Caco-2 (cell line): ENCODE measurements at regions not wholly inside any gene's neighbourhood (a gene's known extent, or its start where the extent isn't known, plus 50 kb on each side); places are given as distances from the start of the nearest gene placed in this dataset.

ENCODE experiments used
- BruUV-seq: library from RNA; stranded (reverse); fragments of 400-500 nt; replicated peaks from 2 replicates; lab custom pipeline; 2021; lab: Mats Ljungman, UMichigan
- CTCF ChIA-PET: fragments of 300-600 bp; sonication (Branson Sonifier 250); formaldehyde crosslinking; loops from one replicate; lab custom pipeline; 2022; ENCODE audit warnings: antibody characterized with exemption; lab: Charles Lee
- POLR2A ChIA-PET: fragments of 300-600 bp; sonication (Branson Sonifier 250); formaldehyde crosslinking; loops from one replicate; lab custom pipeline; 2022; ENCODE audit warnings: antibody characterized with exemption; lab: Charles Lee
- DNase-seq, 2 experiments: peaks; one replicate each; pipeline versions ENCODE4 v3.0.0 to v3.0.0-alpha.2; 2020 to 2022
- H3K27me3 ChIP-seq: replicated peaks from 2 replicates; pipeline ENCODE4 v1.6.0; 2011; ENCODE audit warnings: low read length; ENCODE audit not compliant: control insufficient read depth, insufficient read depth
- H3K36me3 ChIP-seq: 2 replicates; pipeline ENCODE4 v1.5.1; 2011; ENCODE audit warnings: low read length; ENCODE audit not compliant: control insufficient read depth, insufficient read depth
- H3K4me1 ChIP-seq: fragments of 250-450 bp; sonication (Bioruptor Pico); 2 replicates; pipeline ENCODE4 v1.5.1; 2020; ENCODE audit warnings: mild to moderate bottlenecking
- H3K4me3 ChIP-seq: 2 replicates; pipeline ENCODE4 v1.5.1; 2011; ENCODE audit warnings: low read depth, mild to moderate bottlenecking, control low read depth, low read length
- H3K9me3 ChIP-seq: fragments of 250-450 bp; sonication (Bioruptor Pico); 2 replicates; pipeline ENCODE4 v1.5.1; 2020; ENCODE audit warnings: mild to moderate bottlenecking, moderate library complexity
- H3K27ac Mint-ChIP-seq: one replicate; pipeline ENCODE4 v1.8.0; 2022; ENCODE audit warnings: mixed read lengths; ENCODE audit not compliant: unreplicated experiment
- H3K27me3 Mint-ChIP-seq: one replicate; pipeline ENCODE4 v1.8.0; 2022; ENCODE audit warnings: mixed read lengths; ENCODE audit not compliant: insufficient read depth, unreplicated experiment
- H3K36me3 Mint-ChIP-seq: one replicate; pipeline ENCODE4 v1.8.0; 2022; ENCODE audit warnings: mild to moderate bottlenecking, mixed read lengths; ENCODE audit not compliant: insufficient read depth, unreplicated experiment
- H3K4me1 Mint-ChIP-seq: one replicate; pipeline ENCODE4 v1.8.0; 2022; ENCODE audit warnings: low read depth, mixed read lengths; ENCODE audit not compliant: unreplicated experiment
- H3K4me3 Mint-ChIP-seq: one replicate; pipeline ENCODE4 v1.8.0; 2022; ENCODE audit warnings: mild to moderate bottlenecking, moderate library complexity, mixed read lengths; ENCODE audit not compliant: unreplicated experiment
- H3K9me3 Mint-ChIP-seq: one replicate; pipeline ENCODE4 v1.8.0; 2022; ENCODE audit warnings: mixed read lengths; ENCODE audit not compliant: unreplicated experiment
- CTCF ChIP-seq, 2 experiments: fragments of 200-600 bp in 1 of 2; IDR thresholded peaks; 1 replicate in 1 of 2; 2 replicates in 1 of 2; pipeline versions ENCODE4 v1.5.1 to v1.8.0; 2011 to 2022; ENCODE audit warnings: antibody characterized with exemption in 1 of 2, control low read depth in 1 of 2, inconsistent platforms in 1 of 2, low read depth in 1 of 2, low read length in 1 of 2, mild to moderate bottlenecking in 1 of 2, moderate library complexity in 1 of 2; ENCODE audit not compliant: insufficient read depth in 1 of 2, severe bottlenecking in 1 of 2, unreplicated experiment in 1 of 2
- intact Hi-C: fragments of 100-400 bp; cut with micrococcal nuclease; formaldehyde crosslinking; loops from one replicate; pipeline ENCODE4 v1.10.0; 2022; ENCODE audit not compliant: unreplicated experiment

- Histone ChIP-seq H3K4me1 (peaks cover 72% of the 10 kb centered on the region), H3K36me3 (no peaks in the 10 kb centered on the region), H3K4me3 (no peak overlapping the region), H3K27me3 (no peaks in the 10 kb centered on the region), H3K9me3 (no peaks in the 10 kb centered on the region)
- H3K27ac Mint-ChIP-seq = peak overlapping the region; percentile 89
- CTCF ChIA-PET = no interaction called here
- H3K4me1 Mint-ChIP-seq = peaks cover 56% of the 10 kb centered on the region
- peak overlapping the region; percentile 51 for H3K4me3 Mint-ChIP-seq
- TF ChIP-seq CTCF (IDR thresholded peaks at IDR 0.05; ENCODE audit: insufficient read depth in 1 of 2, low read depth in 1 of 2, low read length in 1 of 2, severe bottlenecking in 1 of 2, unreplicated experiment in 1 of 2) = no peak
- peaks cover 4% of the 10 kb centered on the region for H3K36me3 Mint-ChIP-seq
- no peaks in the 10 kb centered on the region for H3K9me3 Mint-ChIP-seq
- DNase-seq = no peak
- H3K27me3 Mint-ChIP-seq = no peaks in the 10 kb centered on the region
- POLR2A ChIA-PET = no interaction called here
- BruUV-seq = no TSS peak
- intact Hi-C loops = loop anchor here (1.0 to 5.0 kb wide), 10 partner anchors 28 to 230 kb away; partner anchors contain the start of gene NR3C1
Measured at GRCh38 chr5:143596824-143597223, 193.3 kb upstream of the NR3C1 start.

DNA sequence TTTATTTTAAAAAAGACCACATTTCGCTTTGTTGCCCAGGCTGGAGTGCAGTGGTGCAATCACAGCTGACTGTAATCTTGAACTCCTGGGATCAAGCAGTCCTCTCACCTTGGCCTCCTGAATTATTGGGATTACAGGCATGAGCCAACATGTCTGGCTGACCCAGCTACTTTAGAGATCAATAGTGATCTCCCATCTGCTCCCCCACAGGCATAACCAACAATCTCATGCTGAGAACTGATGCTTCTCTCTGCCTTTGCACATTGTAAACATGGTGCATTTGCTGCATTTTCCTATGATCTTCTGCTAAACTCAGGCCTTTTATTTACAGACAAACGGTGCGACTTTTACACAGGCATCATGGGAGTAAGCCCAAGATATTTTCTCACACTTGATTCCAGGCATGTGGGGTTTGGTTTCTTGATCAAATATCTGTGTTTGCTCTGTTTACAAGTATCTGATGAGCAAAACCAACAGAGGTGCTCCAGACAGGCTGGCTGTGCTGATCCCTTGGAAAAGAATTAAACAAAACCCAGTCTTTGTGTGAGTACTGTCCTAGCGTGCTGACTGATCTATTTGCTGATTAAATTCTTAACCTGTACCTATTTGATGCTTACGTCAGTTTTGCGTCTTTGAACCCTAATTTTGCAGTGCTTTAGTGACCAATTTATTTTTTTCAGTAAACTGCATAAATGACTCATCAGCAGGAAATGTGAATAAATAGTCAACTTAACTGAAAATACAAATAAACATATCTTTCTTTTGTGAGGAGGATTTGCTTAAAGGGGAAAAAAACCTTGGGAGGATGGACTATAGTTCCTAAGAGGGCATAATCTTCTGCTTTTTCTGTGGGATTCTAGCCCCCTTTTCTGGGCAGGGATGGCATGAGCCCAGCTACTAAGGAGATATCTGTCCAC lies 191.7 kb upstream of the NR3C1 start:
- H3K9me3 ChIP-seq = no peaks in the 10 kb centered on the region
- Mint-ChIP-seq H3K27me3 (no peaks in the 10 kb centered on the region), H3K4me3 (peak overlapping the region; percentile 37), H3K9me3 (no peaks in the 10 kb centered on the region), H3K27ac (peak overlapping the region; percentile 89), H3K4me1 (peaks cover 40% of the 10 kb centered on the region), H3K36me3 (peaks cover 4% of the 10 kb centered on the region)
- ChIA-PET CTCF (no interaction called here), POLR2A (interaction anchor here (1.0 kb wide), 1 partner anchor 86 kb away, joined by 4 read pairs; no protein-coding TSS in a partner anchor)
- H3K4me1 ChIP-seq = peaks cover 59% of the 10 kb centered on the region
- H3K27me3 ChIP-seq = no peaks in the 10 kb centered on the region
- H3K36me3 ChIP-seq = no peaks in the 10 kb centered on the region
- DNase-seq = peak; percentile 41 to 46
- no peak overlapping the region for H3K4me3 ChIP-seq
- TF ChIP-seq CTCF (IDR thresholded peaks at IDR 0.05; ENCODE audit: insufficient read depth in 1 of 2, low read depth in 1 of 2, low read length in 1 of 2, severe bottlenecking in 1 of 2, unreplicated experiment in 1 of 2) = no peak
- BruUV-seq = no TSS peak
- intact Hi-C loops = loop anchor here (5.0 kb wide), 2 partner anchors 193 to 232 kb away; partner anchors contain the start of gene NR3C1

- Histone ChIP-seq H3K4me1 (peaks cover 67% of the 10 kb centered on the region), H3K36me3 (no peaks in the 10 kb centered on the region), H3K4me3 (no peak overlapping the region), H3K27me3 (no peaks in the 10 kb centered on the region), H3K9me3 (no peaks in the 10 kb centered on the region)
- POLR2A ChIA-PET = interaction anchor here (0.5 to 1.0 kb wide), 2 partner anchors 87 to 181 kb away, joined by 3 to 4 read pairs; no protein-coding TSS in a partner anchor
- Mint-ChIP-seq H3K27ac (peak overlapping the region; percentile 70), H3K4me1 (peaks cover 46% of the 10 kb centered on the region), H3K9me3 (no peaks in the 10 kb centered on the region), H3K36me3 (peaks cover 4% of the 10 kb centered on the region), H3K4me3 (no peak overlapping the region), H3K27me3 (no peaks in the 10 kb centered on the region)
- DNase-seq = no peak
- CTCF ChIA-PET = no interaction called here
- intact Hi-C loops = no loop called here
- no peak for TF ChIP-seq CTCF (IDR thresholded peaks at IDR 0.05; ENCODE audit: insufficient read depth in 1 of 2, low read depth in 1 of 2, low read length in 1 of 2, severe bottlenecking in 1 of 2, unreplicated experiment in 1 of 2)
- no TSS peak for BruUV-seq
Measured at GRCh38 chr5:143593723-143594122, 190.2 kb upstream of the NR3C1 start.
